Heart left ventricle (tissue), 16 donors: ENCODE measurements at regions not wholly inside any gene's neighbourhood (a gene's known extent, or its start where the extent isn't known, plus 50 kb on each side); places are given as distances from the start of the nearest gene placed in this dataset.

ENCODE experiments used
- ATAC-seq, 4 donors: fragments of 200-7000 bp; cut with Tn5 transposase; one replicate each; pipeline ENCODE4 v1.9.1; 2020 to 2022; ENCODE audit warnings: moderate library complexity in 4 of 4, mild to moderate bottlenecking in 3 of 4, moderate number of reproducible peaks in 1 of 4
- DNase-seq, 5 donors: peaks; one replicate each; pipeline ENCODE4 v3.0.0-alpha.2; 2020
- H3K27ac ChIP-seq, 12 donors: fragments of 200-600 bp; sonication (generic) in 4 of 12; one replicate each; pipeline versions ENCODE4 v1.5.0 to v1.8.0; 2016 to 2022; ENCODE audit warnings: mild to moderate bottlenecking in 2 of 12
- H3K27me3 ChIP-seq, 9 donors: fragments of 200-600 bp; sonication (generic) in 2 of 9; one replicate each; pipeline versions ENCODE4 v1.5.1 to v1.8.0; 2016 to 2022; ENCODE audit warnings: mild to moderate bottlenecking in 3 of 9
- H3K36me3 ChIP-seq, 9 donors: fragments of 200-600 bp; sonication (generic) in 2 of 9; one replicate each; pipeline versions ENCODE4 v1.5.0 to v1.8.0; 2018 to 2022; ENCODE audit warnings: mild to moderate bottlenecking in 2 of 9
- H3K4me1 ChIP-seq, 12 donors: fragments of 200-600 bp; sonication (generic) in 4 of 12; one replicate each; pipeline versions ENCODE4 v1.5.0 to v1.8.0; 2016 to 2022; ENCODE audit warnings: mild to moderate bottlenecking in 3 of 12
- H3K4me3 ChIP-seq, 12 donors: fragments of 200-600 bp; sonication (generic) in 4 of 12; one replicate each; pipeline versions ENCODE4 v1.5.0 to v1.8.0; 2017 to 2022; ENCODE audit warnings: mild to moderate bottlenecking in 9 of 12, moderate library complexity in 4 of 12
- H3K9me3 ChIP-seq, 12 donors: fragments of 200-600 bp; sonication (generic) in 4 of 12; one replicate each; pipeline versions ENCODE4 v1.5.0 to v1.8.0; 2016 to 2022; ENCODE audit warnings: mild to moderate bottlenecking in 1 of 12
- CTCF ChIP-seq, 12 donors: fragments of 200-600 bp; sonication (generic) in 4 of 12; IDR thresholded peaks; one replicate each; pipeline versions ENCODE4 v1.5.0 to v1.8.0; 2018 to 2022; ENCODE audit warnings: antibody characterized with exemption in 12 of 12, mild to moderate bottlenecking in 5 of 12
- POLR2A ChIP-seq, 2 donors: fragments of 450-650 bp; IDR thresholded peaks; one replicate each; pipeline ENCODE4 v1.6.1; 2017; ENCODE audit warnings: antibody characterized with exemption in 2 of 2, mild to moderate bottlenecking in 2 of 2, moderate library complexity in 2 of 2
- WGBS, 4 donors: extraction: QIAGEN DNeasy Blood & Tissue Kit in 2 of 4; methylation state at CpG; one replicate each; pipeline versions ENCODE4 v1.1.5 to v1.1.7; 2013 to 2018; 5-methylcytosine and 5-hydroxymethylcytosine counted together
- intact Hi-C, 10 donors: fragments of 100-400 bp; cut with DNase I; formaldehyde crosslinking; loops; one replicate each; pipeline versions ENCODE4 v1.11.1 to v1.14.2; 2022
- donor health status: ischemic (EF 13 %, LVEDD 7.1; RV severe dilation, severe dysfunction).
- donor health status: healthy with polysubstance abuse.
- donor health status: DM: no; HTN: yes; CAD: no.
- donor health status: DM: no; HTN: no; CAD: no.
- donor health status: ischemic (EF 25% LVEDD 6.9; RV normal size, moderate dysfunction).
- donor health status: ischemic (EF 25% LVEDD 5.7; RV mildly dilated, moderate dysfunction).
- donor health status: healthy.
- donor health status: DM: yes; HTN: yes; CAD: no.
- donor health status: ischemic (EF 35%, LVEDD 5.7; RV mildly dilated, moderate dysfunction).
- donor health status: nonischemic (EF 11% LVEDD 7.7; RV severe dilation, severe dysfunction).
- donor health status: DM: yes; HTN: yes; CAD: no.
- donor health status: PGD.
- donor health status: ischemic (EF 29% LVEDD 5.4; RV normal size, mild dysfunction).
- donor health status: nonischemic (EF 23%, LVEDD 6.1; RV moderate dilation, normal function).

DNA sequence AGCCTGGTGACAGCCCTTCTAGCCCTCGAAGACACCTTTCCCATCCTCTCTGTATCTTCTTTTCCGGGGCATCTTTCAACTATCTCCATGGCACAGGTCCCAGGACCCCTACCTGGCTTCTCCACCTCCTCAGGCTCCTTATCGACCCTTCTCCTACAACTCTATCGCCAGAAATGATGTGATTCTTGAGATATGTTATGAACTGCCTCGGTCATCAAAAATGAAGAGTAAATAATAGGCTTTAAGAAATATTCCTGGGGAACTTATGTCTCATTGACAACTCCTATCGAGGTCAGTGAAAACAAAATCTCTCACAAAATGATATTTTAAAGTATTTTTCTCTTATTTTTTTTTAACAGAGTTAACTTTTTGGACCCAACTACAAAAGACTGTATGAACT is 405.5 kb upstream of the SHH start:
- Histone ChIP-seq H3K27me3 (peaks cover 0 to 13% (median 0%) of the 10 kb centered on the region in 9 donors), H3K27ac (no peak overlapping the region), H3K4me3 (no peak overlapping the region), H3K9me3 (no peaks in the 10 kb centered on the region), H3K36me3 (no peaks in the 10 kb centered on the region), H3K4me1 (no peaks in the 10 kb centered on the region)
- intact Hi-C loops, result no loop called here
- ATAC-seq (no peak), DNase-seq (no peak)
- WGBS, 4 donors, result 70 to 76% (median 72%) methylated on average over 6 of the region's 6 CpGs
- no peak for TF ChIP-seq CTCF (IDR thresholded peaks at IDR 0.05)
- TF ChIP-seq POLR2A (IDR thresholded peaks at IDR 0.05), result no peak

DNA sequence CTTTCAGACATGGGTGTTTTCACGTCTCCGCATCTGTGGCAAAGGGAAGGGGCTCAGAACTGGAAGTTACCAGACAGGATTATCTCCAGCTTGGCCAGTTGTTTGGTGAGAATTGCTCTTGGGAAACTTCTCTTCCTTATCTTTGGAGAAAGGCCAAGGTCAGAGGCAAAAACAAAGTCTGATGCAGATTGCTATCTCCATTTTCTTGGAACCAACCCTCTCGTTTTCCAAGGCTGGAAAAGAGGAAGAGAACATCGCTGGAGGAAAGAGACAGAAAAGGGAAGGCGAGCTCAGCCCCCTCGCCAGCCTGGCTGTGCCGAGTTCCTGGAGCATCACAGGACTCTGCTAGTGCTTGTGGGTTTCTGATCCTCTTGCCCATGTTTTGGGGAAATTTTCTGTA is 396.8 kb upstream of the SHH start:
- ATAC-seq (no peak), DNase-seq (no peak)
- Histone ChIP-seq H3K27me3 (peaks cover 0 to 11% (median 0%) of the 10 kb centered on the region in 9 donors), H3K27ac (no peak overlapping the region), H3K4me1 (no peaks in the 10 kb centered on the region), H3K36me3 (no peaks in the 10 kb centered on the region), H3K4me3 (no peak overlapping the region), H3K9me3 (no peaks in the 10 kb centered on the region)
- intact Hi-C loops, result no loop called here
- TF ChIP-seq CTCF (IDR thresholded peaks at IDR 0.05) (no peak), POLR2A (IDR thresholded peaks at IDR 0.05) (no peak)
- 61 to 77% (median 72%) methylated on average over 7 of the region's 7 CpGs for WGBS, 4 donors

DNA sequence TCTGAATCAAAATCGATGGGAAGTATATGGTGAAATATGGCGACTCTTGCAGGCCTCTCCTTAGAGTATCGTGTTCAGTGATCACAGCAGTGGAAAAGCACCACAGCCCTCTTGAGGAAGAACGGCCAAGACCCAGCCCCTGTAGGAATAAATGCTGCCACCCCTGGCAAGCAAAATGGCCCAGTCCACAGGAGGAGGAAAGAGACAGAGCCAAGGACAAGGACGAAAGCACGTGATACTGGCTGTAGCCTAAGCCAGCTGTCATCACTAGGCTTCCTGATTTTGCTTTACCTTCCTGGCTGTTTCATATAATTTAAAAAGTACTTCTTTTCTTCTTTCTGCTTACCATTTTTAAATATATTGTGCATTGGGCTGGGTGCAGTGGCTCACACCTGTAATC is 395.0 kb upstream of the SHH start:
- Histone ChIP-seq H3K27me3 (peaks cover 0 to 14% (median 0%) of the 10 kb centered on the region in 9 donors), H3K9me3 (no peaks in the 10 kb centered on the region), H3K36me3 (no peaks in the 10 kb centered on the region), H3K4me1 (no peaks in the 10 kb centered on the region), H3K4me3 (no peak overlapping the region), H3K27ac (no peak overlapping the region)
- ATAC-seq (no peak), DNase-seq (no peak)
- no peak for TF ChIP-seq CTCF (IDR thresholded peaks at IDR 0.05)
- TF ChIP-seq POLR2A (IDR thresholded peaks at IDR 0.05), result no peak
- WGBS, 4 donors, result 76 to 81% (median 77%) methylated on average over 6 of the region's 6 CpGs
- intact Hi-C loops, result no loop called here

- Histone ChIP-seq H3K36me3 (no peaks in the 10 kb centered on the region), H3K9me3 (no peaks in the 10 kb centered on the region), H3K27ac (no peak overlapping the region), H3K4me3 (no peak overlapping the region), H3K4me1 (no peaks in the 10 kb centered on the region), H3K27me3 (peaks cover 0 to 15% (median 0%) of the 10 kb centered on the region in 9 donors)
- DNase-seq (no peak), ATAC-seq (no peak)
- WGBS, 4 donors, result 80 to 87% (median 82%) methylated on average over 8 of the region's 8 CpGs
- no peak for TF ChIP-seq CTCF (IDR thresholded peaks at IDR 0.05)
- TF ChIP-seq POLR2A (IDR thresholded peaks at IDR 0.05), result no peak
- intact Hi-C loops, result no loop called here
Observed at GRCh38 chr7:156206174-156206573, 393.9 kb upstream of the SHH start.
